ENCODE measurements at regions not wholly inside any gene's neighbourhood (a gene's known extent, or its start where the extent isn't known, plus 50 kb on each side); places are given as distances from the start of the nearest gene placed in this dataset.

DNA sequence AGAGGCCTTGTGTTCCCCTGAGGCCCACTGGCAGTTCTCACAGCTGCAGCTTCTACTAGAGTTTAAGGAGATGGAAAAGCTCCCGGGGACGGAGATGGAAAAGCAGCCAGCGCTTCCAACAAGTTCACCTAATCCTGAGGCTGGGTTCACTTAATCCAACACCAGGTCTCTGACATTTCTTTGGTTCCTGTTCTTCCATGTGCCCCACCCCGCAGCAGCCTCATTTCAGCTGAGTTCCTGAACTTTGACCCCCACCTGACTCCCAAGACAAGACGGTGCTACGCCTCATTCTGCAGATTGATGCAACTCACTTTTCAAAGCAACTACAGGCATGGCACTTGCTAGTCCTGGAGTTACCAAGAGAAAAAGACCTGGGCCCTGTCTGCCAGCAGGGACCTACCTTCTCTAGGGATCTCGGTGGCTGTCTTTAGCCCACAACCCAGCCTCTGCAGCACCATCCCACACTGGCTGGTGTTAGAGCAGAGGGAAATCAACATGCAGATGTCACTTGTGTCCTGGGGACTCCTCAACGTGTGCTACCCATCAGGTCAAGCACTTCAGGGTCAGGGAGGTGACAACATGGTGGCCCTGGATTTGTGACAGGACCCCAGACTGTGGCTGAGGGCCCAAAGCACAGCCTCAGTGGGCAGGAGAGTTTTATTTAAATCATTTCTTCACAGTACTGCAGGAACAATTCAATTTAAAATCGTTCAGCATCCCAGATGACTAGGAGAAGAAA is 406.1 kb downstream of the VPS13C start:
- TF ChIP-seq, protein P1, sequence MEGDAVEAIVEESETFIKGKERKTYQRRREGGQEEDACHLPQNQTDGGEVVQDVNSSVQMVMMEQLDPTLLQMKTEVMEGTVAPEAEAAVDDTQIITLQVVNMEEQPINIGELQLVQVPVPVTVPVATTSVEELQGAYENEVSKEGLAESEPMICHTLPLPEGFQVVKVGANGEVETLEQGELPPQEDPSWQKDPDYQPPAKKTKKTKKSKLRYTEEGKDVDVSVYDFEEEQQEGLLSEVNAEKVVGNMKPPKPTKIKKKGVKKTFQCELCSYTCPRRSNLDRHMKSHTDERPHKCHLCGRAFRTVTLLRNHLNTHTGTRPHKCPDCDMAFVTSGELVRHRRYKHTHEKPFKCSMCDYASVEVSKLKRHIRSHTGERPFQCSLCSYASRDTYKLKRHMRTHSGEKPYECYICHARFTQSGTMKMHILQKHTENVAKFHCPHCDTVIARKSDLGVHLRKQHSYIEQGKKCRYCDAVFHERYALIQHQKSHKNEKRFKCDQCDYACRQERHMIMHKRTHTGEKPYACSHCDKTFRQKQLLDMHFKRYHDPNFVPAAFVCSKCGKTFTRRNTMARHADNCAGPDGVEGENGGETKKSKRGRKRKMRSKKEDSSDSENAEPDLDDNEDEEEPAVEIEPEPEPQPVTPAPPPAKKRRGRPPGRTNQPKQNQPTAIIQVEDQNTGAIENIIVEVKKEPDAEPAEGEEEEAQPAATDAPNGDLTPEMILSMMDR (IDR thresholded peaks at IDR 0.05; ENCODE audit: control insufficient read depth, insufficient read depth, low read depth, low read length, missing control alignments): no peak
- H3K4me3 ChIP-seq (ENCODE audit: control insufficient read depth, low read depth, low read length): no peak overlapping the region
- no peak for DNase-seq (ENCODE audit: low read depth)

DNA sequence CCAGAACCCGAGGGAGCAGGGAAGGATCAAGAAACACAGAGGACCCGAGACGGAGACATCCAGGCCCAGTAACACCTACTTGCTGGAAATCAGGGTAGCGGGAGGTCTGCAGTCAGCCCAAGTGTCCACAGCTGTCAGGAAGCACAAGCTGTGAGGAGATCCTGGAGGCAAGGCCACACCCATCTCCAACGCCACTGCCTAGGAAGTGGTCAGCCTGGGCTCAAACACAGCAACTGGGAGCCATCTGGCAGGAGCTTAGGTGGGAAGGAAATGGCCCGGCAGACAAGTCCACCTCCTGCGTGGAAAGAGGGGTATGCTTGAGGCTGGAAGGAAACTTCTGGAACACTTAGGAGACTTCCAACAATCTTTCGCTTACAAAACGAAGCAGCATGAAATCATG is 407.1 kb downstream of the VPS13C start:
- TF ChIP-seq, protein P1 (IDR thresholded peaks at IDR 0.05; ENCODE audit: control insufficient read depth, insufficient read depth, low read depth, low read length, missing control alignments): no peak
- no peak overlapping the region for H3K4me3 ChIP-seq (ENCODE audit: control insufficient read depth, low read depth, low read length)
- no peak for DNase-seq (ENCODE audit: low read depth)

DNA sequence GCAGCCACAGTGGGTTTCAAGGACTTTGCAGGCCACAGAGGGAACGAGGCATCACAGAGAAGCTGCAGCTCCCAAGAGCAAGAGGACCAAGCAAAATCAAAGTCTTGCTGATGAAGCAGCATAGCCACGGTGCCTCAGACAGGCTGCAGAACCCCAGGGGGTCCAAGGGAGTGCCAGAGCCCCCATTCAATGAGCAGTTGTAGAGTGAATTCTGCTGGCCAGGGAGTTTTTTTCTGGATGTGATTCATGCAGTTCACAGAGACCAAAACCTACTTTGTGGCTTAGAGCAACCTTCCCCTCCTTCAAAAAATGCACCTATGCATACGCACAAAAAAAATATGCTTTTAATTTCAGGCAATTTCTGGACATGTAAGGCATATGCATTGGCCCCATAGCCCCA is 409.0 kb downstream of the VPS13C start:
- TF ChIP-seq, protein P1 (IDR thresholded peaks at IDR 0.05; ENCODE audit: control insufficient read depth, insufficient read depth, low read depth, low read length, missing control alignments): no peak
- no peak for DNase-seq (ENCODE audit: low read depth)

DNA sequence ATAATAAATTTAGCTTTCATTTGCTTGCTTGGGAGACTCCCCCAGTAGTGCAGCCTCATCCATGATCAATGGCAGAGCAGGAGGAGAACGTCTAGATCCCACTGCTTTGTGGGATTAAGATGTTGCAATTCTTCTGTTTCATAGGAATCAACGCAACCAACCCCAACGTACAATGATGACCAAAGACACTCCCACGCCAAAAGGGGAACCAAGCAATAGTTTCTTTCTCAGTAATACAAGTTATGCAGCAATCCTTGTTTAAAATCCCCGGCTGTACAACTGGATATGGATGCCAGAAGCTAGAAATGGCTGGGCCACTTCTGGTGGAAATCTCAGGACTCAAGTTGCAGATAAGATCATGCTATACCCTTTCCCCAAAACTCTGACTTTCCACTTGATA is 411.2 kb downstream of the VPS13C start:
- H3K4me3 ChIP-seq (ENCODE audit: control insufficient read depth, low read depth, low read length): no peak overlapping the region
- no peak for DNase-seq (ENCODE audit: low read depth)
- TF ChIP-seq, protein P1 (IDR thresholded peaks at IDR 0.05; ENCODE audit: control insufficient read depth, insufficient read depth, low read depth, low read length, missing control alignments): no peak

More for the DNA sequence above, 409.0 kb downstream of the VPS13C start:
- no peak overlapping the region for H3K4me3 ChIP-seq (ENCODE audit: control insufficient read depth, low read depth, low read length)

DNA sequence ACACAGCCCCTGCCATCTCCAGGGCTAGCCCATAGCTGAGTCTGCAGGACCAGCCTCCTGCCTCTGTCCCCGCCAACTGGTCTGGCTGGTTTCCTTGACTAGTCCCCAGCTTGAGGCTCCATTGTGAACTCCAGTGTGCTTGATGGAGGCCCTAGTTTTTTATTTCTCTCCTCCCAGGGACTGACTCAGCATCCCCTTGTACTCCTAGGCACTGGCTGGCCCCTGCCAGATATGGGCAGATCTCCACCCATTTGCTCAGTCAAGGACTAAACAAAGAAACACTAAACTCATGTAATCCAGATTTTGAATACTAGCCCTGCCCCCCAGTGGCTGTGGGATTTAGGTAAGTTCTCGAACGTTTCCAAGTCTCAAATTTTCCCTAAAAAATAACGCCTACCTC is 415.4 kb upstream of the RORA start:
- no peak overlapping the region for H3K4me3 ChIP-seq (ENCODE audit: control insufficient read depth, low read depth, low read length)
- TF ChIP-seq, protein P1 (IDR thresholded peaks at IDR 0.05; ENCODE audit: control insufficient read depth, insufficient read depth, low read depth, low read length, missing control alignments): no peak
- no peak for DNase-seq (ENCODE audit: low read depth)

DNA sequence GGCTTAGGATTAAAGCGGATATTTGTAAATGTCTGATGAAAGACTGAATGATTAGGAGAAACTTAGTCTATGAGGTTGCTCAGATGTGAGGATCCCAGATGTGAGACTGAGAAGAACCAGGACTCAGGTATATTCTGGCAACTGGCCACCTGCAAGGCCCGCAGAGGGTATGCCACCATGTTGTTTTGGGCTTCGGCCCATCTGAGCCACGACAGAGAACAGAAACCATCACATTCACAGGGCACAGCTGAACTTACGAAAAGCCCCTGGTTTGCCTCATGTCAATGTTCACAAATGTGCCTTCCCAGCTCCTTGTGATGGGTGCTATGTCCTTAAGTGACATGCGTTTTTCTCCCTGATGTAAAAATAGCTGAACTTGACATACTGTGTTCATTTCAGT is 412.5 kb upstream of the RORA start:
- no peak for DNase-seq (ENCODE audit: low read depth)
- TF ChIP-seq, protein P1 (IDR thresholded peaks at IDR 0.05; ENCODE audit: control insufficient read depth, insufficient read depth, low read depth, low read length, missing control alignments): no peak
- no peak overlapping the region for H3K4me3 ChIP-seq (ENCODE audit: control insufficient read depth, low read depth, low read length)

All from AG09309 (cell line).